Progenitor cell of endocrine pancreas (in vitro differentiated cells): ENCODE measurements at regions not wholly inside any gene's neighbourhood (a gene's known extent, or its start where the extent isn't known, plus 50 kb on each side); places are given as distances from the start of the nearest gene placed in this dataset.

Experiments
- DNase-seq: peaks from one replicate; pipeline ENCODE4 v3.0.0; 2021; ENCODE audit warnings: low spot score; ENCODE audit not compliant: unreplicated experiment
- H3K27ac Mint-ChIP-seq: 2 replicates; pipeline ENCODE4 v1.8.0; 2021; ENCODE audit warnings: mild to moderate bottlenecking, moderate library complexity, mixed read lengths
- H3K27me3 Mint-ChIP-seq: 2 replicates; pipeline ENCODE4 v1.8.0; 2021; ENCODE audit warnings: mixed read lengths
- H3K36me3 Mint-ChIP-seq: 2 replicates; pipeline ENCODE4 v1.8.0; 2022; ENCODE audit warnings: mixed read lengths; ENCODE audit not compliant: insufficient read depth
- H3K4me1 Mint-ChIP-seq: 2 replicates; pipeline ENCODE4 v1.8.0; 2021; ENCODE audit warnings: low read depth, mixed read lengths
- H3K4me3 Mint-ChIP-seq: 2 replicates; pipeline ENCODE4 v1.8.0; 2021; ENCODE audit warnings: low read depth, mild to moderate bottlenecking, moderate library complexity, mixed read lengths
- H3K9me3 Mint-ChIP-seq: 2 replicates; pipeline ENCODE4 v1.8.0; 2021; ENCODE audit warnings: low read depth, mixed read lengths
- TF ChIP-seq, protein P1 (sequence below): fragments of 200-600 bp; sonication (generic); IDR thresholded peaks from one replicate; pipeline ENCODE4 v1.5.0; 2021; ENCODE audit warnings: antibody characterized with exemption, mild to moderate bottlenecking; ENCODE audit not compliant: unreplicated experiment

DNA sequence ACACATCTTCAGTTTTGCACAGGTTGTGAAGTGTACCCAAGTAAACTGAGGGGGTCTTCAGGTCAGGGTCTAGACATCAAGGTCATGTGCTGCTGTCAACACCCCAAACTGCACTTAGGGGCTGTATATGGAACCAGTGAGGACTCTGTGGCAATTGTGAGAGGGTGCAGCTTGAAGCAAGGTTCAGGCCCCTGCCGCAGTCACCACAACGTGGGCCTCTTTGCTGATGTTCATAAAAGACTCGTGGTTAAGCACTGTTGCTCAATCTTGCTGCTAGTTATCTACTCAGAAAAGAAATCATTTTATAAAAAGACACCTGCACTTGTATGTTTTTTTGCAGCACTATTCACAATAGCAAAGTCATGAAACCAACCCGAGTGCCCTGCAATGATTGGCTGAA, 907.4 kb downstream of the UQCRFS1 start:
- no peak overlapping the region for H3K27ac Mint-ChIP-seq
- TF ChIP-seq, protein P1, sequence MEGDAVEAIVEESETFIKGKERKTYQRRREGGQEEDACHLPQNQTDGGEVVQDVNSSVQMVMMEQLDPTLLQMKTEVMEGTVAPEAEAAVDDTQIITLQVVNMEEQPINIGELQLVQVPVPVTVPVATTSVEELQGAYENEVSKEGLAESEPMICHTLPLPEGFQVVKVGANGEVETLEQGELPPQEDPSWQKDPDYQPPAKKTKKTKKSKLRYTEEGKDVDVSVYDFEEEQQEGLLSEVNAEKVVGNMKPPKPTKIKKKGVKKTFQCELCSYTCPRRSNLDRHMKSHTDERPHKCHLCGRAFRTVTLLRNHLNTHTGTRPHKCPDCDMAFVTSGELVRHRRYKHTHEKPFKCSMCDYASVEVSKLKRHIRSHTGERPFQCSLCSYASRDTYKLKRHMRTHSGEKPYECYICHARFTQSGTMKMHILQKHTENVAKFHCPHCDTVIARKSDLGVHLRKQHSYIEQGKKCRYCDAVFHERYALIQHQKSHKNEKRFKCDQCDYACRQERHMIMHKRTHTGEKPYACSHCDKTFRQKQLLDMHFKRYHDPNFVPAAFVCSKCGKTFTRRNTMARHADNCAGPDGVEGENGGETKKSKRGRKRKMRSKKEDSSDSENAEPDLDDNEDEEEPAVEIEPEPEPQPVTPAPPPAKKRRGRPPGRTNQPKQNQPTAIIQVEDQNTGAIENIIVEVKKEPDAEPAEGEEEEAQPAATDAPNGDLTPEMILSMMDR = no peak
- no peaks in the 10 kb centered on the region for H3K36me3 Mint-ChIP-seq
- H3K4me1 Mint-ChIP-seq = no peaks in the 10 kb centered on the region
- DNase-seq = no peak
- peaks cover 4% of the 10 kb centered on the region for H3K27me3 Mint-ChIP-seq
- H3K9me3 Mint-ChIP-seq = no peaks in the 10 kb centered on the region
- H3K4me3 Mint-ChIP-seq = no peak overlapping the region

DNA sequence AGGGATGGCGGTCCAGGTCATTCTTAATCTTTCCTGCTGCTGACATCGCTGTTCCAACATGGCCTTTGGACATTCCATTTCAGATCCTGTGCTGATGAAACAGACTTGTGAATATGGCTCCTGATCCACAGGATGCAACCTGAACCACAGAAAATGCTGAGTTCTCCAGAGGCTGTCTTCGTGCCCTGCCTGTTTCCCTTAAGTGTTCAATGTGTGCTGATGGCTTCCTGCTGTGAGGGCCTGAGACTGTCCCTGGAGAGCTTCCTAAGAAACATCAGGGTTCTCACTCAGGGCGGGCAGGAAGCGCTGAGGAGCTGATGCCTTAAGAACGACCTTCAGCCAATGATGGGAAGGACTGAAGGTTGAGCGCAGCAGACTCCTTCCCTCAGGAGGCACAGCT, 909.4 kb downstream of the UQCRFS1 start:
- Mint-ChIP-seq H3K4me1 (no peaks in the 10 kb centered on the region), H3K27ac (no peak overlapping the region), H3K36me3 (no peaks in the 10 kb centered on the region), H3K9me3 (no peaks in the 10 kb centered on the region), H3K27me3 (peaks cover 4% of the 10 kb centered on the region), H3K4me3 (no peak overlapping the region)
- no peak for DNase-seq
- TF ChIP-seq, protein P1 = no peak

GRCh38 chr19:28301961-28302360, 911.0 kb downstream of the UQCRFS1 start:
- Mint-ChIP-seq H3K27ac (no peak overlapping the region), H3K27me3 (peaks cover 4% of the 10 kb centered on the region), H3K4me3 (no peak overlapping the region), H3K4me1 (no peaks in the 10 kb centered on the region), H3K36me3 (no peaks in the 10 kb centered on the region), H3K9me3 (no peaks in the 10 kb centered on the region)
- TF ChIP-seq, protein P1 = no peak
- DNase-seq = no peak

- no peaks in the 10 kb centered on the region for H3K36me3 Mint-ChIP-seq
- H3K4me3 Mint-ChIP-seq = no peak overlapping the region
- H3K27me3 Mint-ChIP-seq = peaks cover 4% of the 10 kb centered on the region
- H3K9me3 Mint-ChIP-seq = no peaks in the 10 kb centered on the region
- DNase-seq = no peak
- H3K4me1 Mint-ChIP-seq = no peaks in the 10 kb centered on the region
- no peak overlapping the region for H3K27ac Mint-ChIP-seq
- TF ChIP-seq, protein P1 = no peak
Measured at GRCh38 chr19:28301463-28301862, 911.5 kb downstream of the UQCRFS1 start.

DNA sequence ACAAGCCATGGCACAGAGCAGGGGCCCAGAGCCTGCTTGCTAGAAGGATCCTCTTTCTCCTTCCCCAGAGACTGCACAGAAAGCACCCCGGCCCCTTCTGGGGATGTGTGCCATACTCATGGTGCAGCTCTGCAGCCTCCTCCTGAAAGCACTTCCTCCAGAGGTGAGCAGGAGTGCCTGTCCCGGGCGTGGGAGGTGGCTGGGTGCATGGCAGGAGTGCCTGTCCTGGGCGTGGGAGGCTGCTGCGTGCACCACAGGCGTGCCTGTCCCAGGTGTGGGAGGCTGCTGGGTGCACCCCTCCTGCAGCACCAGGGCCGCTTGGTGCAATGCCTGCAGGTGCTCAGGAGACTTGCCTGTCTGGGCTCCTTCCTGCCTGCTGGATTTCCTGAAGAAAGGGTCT, 913.3 kb downstream of the UQCRFS1 start:
- Mint-ChIP-seq H3K4me1 (no peaks in the 10 kb centered on the region), H3K27me3 (peaks cover 4% of the 10 kb centered on the region), H3K36me3 (no peaks in the 10 kb centered on the region), H3K4me3 (no peak overlapping the region), H3K27ac (no peak overlapping the region), H3K9me3 (no peaks in the 10 kb centered on the region)
- TF ChIP-seq, protein P1 = no peak
- DNase-seq = no peak
